Progenitor cell of endocrine pancreas (in vitro differentiated cells): ENCODE measurements at regions not wholly inside any gene's neighbourhood (a gene's known extent, or its start where the extent isn't known, plus 50 kb on each side); places are given as distances from the start of the nearest gene placed in this dataset.

Experiments
- DNase-seq: peaks from one replicate; pipeline ENCODE4 v3.0.0; 2021; ENCODE audit warnings: low spot score; ENCODE audit not compliant: unreplicated experiment
- H3K27ac Mint-ChIP-seq: 2 replicates; pipeline ENCODE4 v1.8.0; 2021; ENCODE audit warnings: mild to moderate bottlenecking, moderate library complexity, mixed read lengths
- H3K27me3 Mint-ChIP-seq: 2 replicates; pipeline ENCODE4 v1.8.0; 2021; ENCODE audit warnings: mixed read lengths
- H3K36me3 Mint-ChIP-seq: 2 replicates; pipeline ENCODE4 v1.8.0; 2022; ENCODE audit warnings: mixed read lengths; ENCODE audit not compliant: insufficient read depth
- H3K4me1 Mint-ChIP-seq: 2 replicates; pipeline ENCODE4 v1.8.0; 2021; ENCODE audit warnings: low read depth, mixed read lengths
- H3K4me3 Mint-ChIP-seq: 2 replicates; pipeline ENCODE4 v1.8.0; 2021; ENCODE audit warnings: low read depth, mild to moderate bottlenecking, moderate library complexity, mixed read lengths
- H3K9me3 Mint-ChIP-seq: 2 replicates; pipeline ENCODE4 v1.8.0; 2021; ENCODE audit warnings: low read depth, mixed read lengths
- TF ChIP-seq, protein P1 (sequence below): fragments of 200-600 bp; sonication (generic); IDR thresholded peaks from one replicate; pipeline ENCODE4 v1.5.0; 2021; ENCODE audit warnings: antibody characterized with exemption, mild to moderate bottlenecking; ENCODE audit not compliant: unreplicated experiment

DNA sequence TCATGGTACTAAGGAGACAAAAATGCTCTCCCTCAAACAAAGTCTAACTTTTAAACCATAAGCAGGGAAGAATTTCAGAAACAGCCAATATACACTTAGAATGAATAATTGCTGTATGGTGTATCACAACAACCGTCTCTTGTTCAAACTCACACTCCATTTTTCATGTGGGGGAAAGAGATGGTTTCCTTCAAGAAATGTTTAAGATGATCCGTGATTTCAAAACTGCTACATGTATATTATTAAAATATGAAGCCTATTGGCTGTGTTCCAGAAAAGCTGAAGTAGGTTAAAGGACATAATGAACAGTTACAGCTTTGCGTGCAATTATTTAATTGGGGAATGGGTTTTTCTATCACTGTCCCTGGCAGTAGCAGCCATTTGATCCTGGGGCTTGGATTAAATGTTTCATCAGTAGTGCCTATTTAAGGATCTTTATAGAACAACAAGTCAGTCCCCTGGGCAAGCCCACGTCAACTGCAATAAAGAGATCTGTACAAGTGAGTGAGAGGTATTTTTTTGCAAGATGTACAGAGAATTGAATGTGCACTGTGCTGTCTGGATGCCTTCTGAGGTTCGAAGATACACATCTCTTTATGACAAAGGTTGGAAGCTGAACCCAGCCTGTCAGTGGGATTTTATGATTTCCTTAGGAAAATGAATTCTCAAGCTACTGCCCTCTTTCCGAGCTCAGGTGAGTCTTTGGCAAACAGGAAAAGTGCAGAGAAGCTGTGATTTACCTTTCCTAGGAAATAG, 337.2 kb upstream of the RARB start:
- no peak overlapping the region for H3K4me3 Mint-ChIP-seq
- TF ChIP-seq, protein P1, sequence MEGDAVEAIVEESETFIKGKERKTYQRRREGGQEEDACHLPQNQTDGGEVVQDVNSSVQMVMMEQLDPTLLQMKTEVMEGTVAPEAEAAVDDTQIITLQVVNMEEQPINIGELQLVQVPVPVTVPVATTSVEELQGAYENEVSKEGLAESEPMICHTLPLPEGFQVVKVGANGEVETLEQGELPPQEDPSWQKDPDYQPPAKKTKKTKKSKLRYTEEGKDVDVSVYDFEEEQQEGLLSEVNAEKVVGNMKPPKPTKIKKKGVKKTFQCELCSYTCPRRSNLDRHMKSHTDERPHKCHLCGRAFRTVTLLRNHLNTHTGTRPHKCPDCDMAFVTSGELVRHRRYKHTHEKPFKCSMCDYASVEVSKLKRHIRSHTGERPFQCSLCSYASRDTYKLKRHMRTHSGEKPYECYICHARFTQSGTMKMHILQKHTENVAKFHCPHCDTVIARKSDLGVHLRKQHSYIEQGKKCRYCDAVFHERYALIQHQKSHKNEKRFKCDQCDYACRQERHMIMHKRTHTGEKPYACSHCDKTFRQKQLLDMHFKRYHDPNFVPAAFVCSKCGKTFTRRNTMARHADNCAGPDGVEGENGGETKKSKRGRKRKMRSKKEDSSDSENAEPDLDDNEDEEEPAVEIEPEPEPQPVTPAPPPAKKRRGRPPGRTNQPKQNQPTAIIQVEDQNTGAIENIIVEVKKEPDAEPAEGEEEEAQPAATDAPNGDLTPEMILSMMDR, result no peak
- no peak overlapping the region for H3K27ac Mint-ChIP-seq
- H3K27me3 Mint-ChIP-seq, result peaks cover 3% of the 10 kb centered on the region
- no peak for DNase-seq
- no peaks in the 10 kb centered on the region for H3K36me3 Mint-ChIP-seq
- H3K4me1 Mint-ChIP-seq, result peaks cover 48% of the 10 kb centered on the region
- H3K9me3 Mint-ChIP-seq, result peaks cover 4% of the 10 kb centered on the region

DNA sequence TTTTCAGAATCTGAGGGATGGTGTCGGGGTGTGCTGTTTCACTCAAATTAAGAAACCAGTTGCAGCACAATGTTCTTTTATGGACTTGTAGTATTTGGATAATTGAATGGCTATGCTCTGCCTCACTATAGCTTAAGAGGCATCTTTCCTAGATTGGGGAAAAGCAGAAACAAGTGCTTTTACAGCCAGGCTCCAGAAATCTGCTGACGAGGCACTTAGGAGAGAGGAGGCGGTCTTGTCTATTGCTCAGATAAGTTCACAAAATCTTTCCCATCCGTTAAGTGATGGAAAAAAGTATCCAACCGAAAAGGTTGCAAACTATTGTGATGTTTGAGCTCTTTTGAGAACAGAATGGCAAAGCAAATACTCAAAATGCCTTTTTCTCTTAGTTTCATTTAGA, 336.1 kb upstream of the RARB start:
- H3K27me3 Mint-ChIP-seq, result peaks cover 3% of the 10 kb centered on the region
- no peaks in the 10 kb centered on the region for H3K36me3 Mint-ChIP-seq
- no peak for DNase-seq
- H3K27ac Mint-ChIP-seq, result no peak overlapping the region
- no peak overlapping the region for H3K4me3 Mint-ChIP-seq
- no peaks in the 10 kb centered on the region for H3K9me3 Mint-ChIP-seq
- TF ChIP-seq, protein P1, result no peak
- H3K4me1 Mint-ChIP-seq, result peaks cover 41% of the 10 kb centered on the region

DNA sequence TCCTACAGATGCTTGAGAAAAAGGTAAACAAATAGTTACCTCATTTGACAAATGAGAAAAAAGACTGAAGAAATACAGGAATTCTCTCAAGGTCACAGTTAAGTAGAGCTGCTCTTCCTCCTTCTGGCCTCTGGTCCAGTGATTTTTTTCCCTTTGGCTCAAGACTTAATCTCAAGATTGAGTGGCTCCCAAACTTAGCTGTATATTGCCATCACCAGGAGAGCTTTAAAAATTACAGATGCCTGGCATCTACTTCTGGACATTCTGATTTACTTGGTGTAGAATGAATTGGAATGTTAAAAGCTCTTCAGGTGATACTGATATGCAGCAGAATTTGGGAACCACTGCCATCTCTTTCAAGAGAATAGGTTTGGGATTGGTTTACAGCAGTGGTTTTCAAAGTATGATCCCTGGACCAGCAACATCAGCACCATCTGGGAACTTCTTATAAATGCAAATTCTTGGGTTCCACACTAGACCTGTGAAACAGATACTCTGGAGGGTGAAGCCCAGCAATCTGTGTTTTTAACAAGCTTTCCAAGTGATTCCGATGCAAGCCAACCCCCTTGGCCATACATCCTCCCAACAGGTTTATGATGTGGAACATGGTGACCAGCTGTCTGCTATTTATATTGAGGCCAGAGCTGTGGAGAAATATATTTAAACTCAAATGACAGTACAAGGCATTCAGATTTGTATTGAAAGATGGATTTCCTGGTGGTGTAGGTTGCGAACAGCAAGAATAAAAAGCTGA, 333.0 kb upstream of the RARB start:
- Mint-ChIP-seq H3K36me3 (no peaks in the 10 kb centered on the region), H3K9me3 (no peaks in the 10 kb centered on the region), H3K27ac (no peak overlapping the region), H3K27me3 (peaks cover 3% of the 10 kb centered on the region), H3K4me3 (no peak overlapping the region), H3K4me1 (peaks cover 18% of the 10 kb centered on the region)
- no peak for DNase-seq
- TF ChIP-seq, protein P1, result no peak

DNA sequence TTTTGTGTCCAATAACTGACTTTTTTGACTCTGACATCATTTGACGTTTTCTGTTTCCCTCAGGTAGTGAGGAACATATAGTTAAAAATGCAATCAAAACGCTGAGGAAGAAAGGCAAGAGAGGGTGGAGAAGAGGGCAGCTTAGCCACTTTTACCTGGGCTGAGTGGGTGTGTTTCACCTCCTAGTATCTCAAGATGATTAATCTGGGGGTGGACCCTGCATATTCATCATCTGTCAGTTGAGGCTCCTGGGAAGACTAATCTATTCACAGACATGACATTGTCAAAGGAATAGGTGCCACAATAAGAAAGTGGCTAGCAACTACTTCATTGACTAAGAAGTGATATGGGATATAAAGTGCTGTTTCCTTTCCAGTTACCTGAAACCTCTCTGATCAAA, 331.5 kb upstream of the RARB start:
- peaks cover 3% of the 10 kb centered on the region for H3K27me3 Mint-ChIP-seq
- TF ChIP-seq, protein P1, result no peak
- no peaks in the 10 kb centered on the region for H3K36me3 Mint-ChIP-seq
- H3K27ac Mint-ChIP-seq, result no peak overlapping the region
- no peaks in the 10 kb centered on the region for H3K9me3 Mint-ChIP-seq
- H3K4me1 Mint-ChIP-seq, result peaks cover 10% of the 10 kb centered on the region
- no peak for DNase-seq
- no peak overlapping the region for H3K4me3 Mint-ChIP-seq

DNA sequence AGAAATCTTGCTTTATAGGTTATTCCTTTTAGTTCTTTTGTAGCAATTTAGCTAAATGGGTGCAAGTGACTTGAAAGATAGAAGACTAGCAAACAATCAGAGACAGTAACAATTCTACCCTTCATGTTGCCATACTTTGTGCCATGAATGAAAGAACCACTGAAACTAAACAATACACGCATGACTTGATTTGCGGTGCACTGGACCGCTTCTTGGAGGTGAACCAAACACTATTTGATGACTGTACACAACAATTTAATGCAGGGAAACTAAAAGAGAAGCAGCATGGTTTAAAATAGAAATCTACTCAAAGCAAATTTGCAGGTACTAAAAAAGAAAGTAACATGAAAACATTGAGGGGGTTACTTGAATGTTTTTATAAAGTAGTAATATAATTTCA, 331.0 kb upstream of the RARB start:
- no peak overlapping the region for H3K4me3 Mint-ChIP-seq
- no peaks in the 10 kb centered on the region for H3K9me3 Mint-ChIP-seq
- H3K27ac Mint-ChIP-seq, result no peak overlapping the region
- H3K27me3 Mint-ChIP-seq, result no peaks in the 10 kb centered on the region
- H3K36me3 Mint-ChIP-seq, result no peaks in the 10 kb centered on the region
- TF ChIP-seq, protein P1, result no peak
- DNase-seq, result no peak
- peaks cover 5% of the 10 kb centered on the region for H3K4me1 Mint-ChIP-seq
